ENCODE measurements at regions not wholly inside any gene's neighbourhood (a gene's known extent, or its start where the extent isn't known, plus 50 kb on each side); places are given as distances from the start of the nearest gene placed in this dataset.
"Not testable (repeated sequence)": the region's sequence is repeated elsewhere in the genome, so short reads cannot be mapped to it uniquely, and the experiment has no call there.

DNA sequence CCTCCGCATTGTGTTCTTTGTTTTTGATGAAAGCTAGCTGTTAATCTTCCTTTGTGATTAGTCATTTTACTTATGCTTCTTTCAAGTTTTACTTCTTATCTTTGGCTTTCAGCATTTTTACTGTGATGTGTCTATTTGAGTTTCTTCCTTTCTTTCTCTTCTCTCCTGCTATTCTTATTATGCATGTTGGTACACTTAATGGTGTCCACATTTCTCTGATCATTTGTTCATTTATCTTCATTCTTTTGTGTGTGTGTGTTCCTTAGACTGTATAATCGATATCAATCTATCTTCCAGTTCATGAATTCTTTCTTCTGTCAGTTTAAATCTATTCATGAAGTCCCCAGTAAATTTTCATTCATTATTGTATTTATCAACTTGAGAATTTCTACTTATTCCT lies 1650.3 kb downstream of the BRINP3 start:
- TF ChIP-seq, protein P1, sequence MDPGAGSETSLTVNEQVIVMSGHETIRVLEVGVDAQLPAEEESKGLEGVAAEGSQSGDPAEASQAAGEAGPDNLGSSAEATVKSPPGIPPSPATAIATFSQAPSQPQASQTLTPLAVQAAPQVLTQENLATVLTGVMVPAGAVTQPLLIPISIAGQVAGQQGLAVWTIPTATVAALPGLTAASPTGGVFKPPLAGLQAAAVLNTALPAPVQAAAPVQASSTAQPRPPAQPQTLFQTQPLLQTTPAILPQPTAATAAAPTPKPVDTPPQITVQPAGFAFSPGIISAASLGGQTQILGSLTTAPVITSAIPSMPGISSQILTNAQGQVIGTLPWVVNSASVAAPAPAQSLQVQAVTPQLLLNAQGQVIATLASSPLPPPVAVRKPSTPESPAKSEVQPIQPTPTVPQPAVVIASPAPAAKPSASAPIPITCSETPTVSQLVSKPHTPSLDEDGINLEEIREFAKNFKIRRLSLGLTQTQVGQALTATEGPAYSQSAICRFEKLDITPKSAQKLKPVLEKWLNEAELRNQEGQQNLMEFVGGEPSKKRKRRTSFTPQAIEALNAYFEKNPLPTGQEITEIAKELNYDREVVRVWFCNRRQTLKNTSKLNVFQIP (CRISPR knock-in tag; IDR thresholded peaks at IDR 0.05; ENCODE audit: borderline replicate concordance, low read depth), result no peak
- TF ChIP-seq, protein P2, sequence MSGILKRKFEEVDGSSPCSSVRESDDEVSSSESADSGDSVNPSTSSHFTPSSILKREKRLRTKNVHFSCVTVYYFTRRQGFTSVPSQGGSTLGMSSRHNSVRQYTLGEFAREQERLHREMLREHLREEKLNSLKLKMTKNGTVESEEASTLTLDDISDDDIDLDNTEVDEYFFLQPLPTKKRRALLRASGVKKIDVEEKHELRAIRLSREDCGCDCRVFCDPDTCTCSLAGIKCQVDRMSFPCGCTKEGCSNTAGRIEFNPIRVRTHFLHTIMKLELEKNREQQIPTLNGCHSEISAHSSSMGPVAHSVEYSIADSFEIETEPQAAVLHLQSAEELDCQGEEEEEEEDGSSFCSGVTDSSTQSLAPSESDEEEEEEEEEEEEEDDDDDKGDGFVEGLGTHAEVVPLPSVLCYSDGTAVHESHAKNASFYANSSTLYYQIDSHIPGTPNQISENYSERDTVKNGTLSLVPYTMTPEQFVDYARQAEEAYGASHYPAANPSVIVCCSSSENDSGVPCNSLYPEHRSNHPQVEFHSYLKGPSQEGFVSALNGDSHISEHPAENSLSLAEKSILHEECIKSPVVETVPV (CRISPR knock-in tag; IDR thresholded peaks at IDR 0.05), result no peak
- TF ChIP-seq, protein P3, sequence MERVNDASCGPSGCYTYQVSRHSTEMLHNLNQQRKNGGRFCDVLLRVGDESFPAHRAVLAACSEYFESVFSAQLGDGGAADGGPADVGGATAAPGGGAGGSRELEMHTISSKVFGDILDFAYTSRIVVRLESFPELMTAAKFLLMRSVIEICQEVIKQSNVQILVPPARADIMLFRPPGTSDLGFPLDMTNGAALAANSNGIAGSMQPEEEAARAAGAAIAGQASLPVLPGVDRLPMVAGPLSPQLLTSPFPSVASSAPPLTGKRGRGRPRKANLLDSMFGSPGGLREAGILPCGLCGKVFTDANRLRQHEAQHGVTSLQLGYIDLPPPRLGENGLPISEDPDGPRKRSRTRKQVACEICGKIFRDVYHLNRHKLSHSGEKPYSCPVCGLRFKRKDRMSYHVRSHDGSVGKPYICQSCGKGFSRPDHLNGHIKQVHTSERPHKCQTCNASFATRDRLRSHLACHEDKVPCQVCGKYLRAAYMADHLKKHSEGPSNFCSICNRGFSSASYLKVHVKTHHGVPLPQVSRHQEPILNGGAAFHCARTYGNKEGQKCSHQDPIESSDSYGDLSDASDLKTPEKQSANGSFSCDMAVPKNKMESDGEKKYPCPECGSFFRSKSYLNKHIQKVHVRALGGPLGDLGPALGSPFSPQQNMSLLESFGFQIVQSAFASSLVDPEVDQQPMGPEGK (CRISPR knock-in tag; IDR thresholded peaks at IDR 0.05; ENCODE audit: borderline replicate concordance), result no peak
- no peak for TF ChIP-seq BACH2 (CRISPR knock-in tag; IDR thresholded peaks at IDR 0.05; ENCODE audit: borderline replicate concordance)
- no peak for TF ChIP-seq PPARA (CRISPR knock-in tag; IDR thresholded peaks at IDR 0.05; ENCODE audit: borderline replicate concordance)
- no peak for TF ChIP-seq ZC3H10 (CRISPR knock-in tag; IDR thresholded peaks at IDR 0.05)
- no peak for TF ChIP-seq SNAI2 (CRISPR knock-in tag; IDR thresholded peaks at IDR 0.05)
- TF ChIP-seq ISL1 (CRISPR knock-in tag; IDR thresholded peaks at IDR 0.05), result no peak
- TF ChIP-seq OSR1 (CRISPR knock-in tag; IDR thresholded peaks at IDR 0.05), result no peak
- TF ChIP-seq ZFP30 (CRISPR knock-in tag; IDR thresholded peaks at IDR 0.05), result no peak
- no peak for TF ChIP-seq GLIS3 (CRISPR knock-in tag; IDR thresholded peaks at IDR 0.05)
- TF ChIP-seq TOX (CRISPR knock-in tag; IDR thresholded peaks at IDR 0.05; ENCODE audit: borderline replicate concordance), result no peak
- no peak for TF ChIP-seq TCF4 (CRISPR knock-in tag; IDR thresholded peaks at IDR 0.05; ENCODE audit: borderline replicate concordance)
- TF ChIP-seq, protein P4, sequence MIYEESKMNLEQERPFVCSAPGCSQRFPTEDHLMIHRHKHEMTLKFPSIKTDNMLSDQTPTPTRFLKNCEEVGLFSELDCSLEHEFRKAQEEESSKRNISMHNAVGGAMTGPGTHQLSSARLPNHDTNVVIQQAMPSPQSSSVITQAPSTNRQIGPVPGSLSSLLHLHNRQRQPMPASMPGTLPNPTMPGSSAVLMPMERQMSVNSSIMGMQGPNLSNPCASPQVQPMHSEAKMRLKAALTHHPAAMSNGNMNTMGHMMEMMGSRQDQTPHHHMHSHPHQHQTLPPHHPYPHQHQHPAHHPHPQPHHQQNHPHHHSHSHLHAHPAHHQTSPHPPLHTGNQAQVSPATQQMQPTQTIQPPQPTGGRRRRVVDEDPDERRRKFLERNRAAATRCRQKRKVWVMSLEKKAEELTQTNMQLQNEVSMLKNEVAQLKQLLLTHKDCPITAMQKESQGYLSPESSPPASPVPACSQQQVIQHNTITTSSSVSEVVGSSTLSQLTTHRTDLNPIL (CRISPR knock-in tag; IDR thresholded peaks at IDR 0.05; ENCODE audit: low read depth), result no peak
- TF ChIP-seq ZNF565 (CRISPR knock-in tag; conservative IDR thresholded peaks at IDR 0.05; ENCODE audit: low read depth), result no peak
- TF ChIP-seq ESRRG (CRISPR knock-in tag; IDR thresholded peaks at IDR 0.05), result no peak
- ATAC-seq, result no peak

- ATAC-seq, result not testable (repeated sequence)
Observed at GRCh38 chr1:188841111-188841696, 1636.5 kb downstream of the BRINP3 start.

- no peak for ATAC-seq
- no peak for TF ChIP-seq TOX (CRISPR knock-in tag; IDR thresholded peaks at IDR 0.05; ENCODE audit: borderline replicate concordance)
- TF ChIP-seq, protein P3 (CRISPR knock-in tag; IDR thresholded peaks at IDR 0.05; ENCODE audit: borderline replicate concordance), result no peak
- no peak for TF ChIP-seq TCF4 (CRISPR knock-in tag; IDR thresholded peaks at IDR 0.05; ENCODE audit: borderline replicate concordance)
- no peak for TF ChIP-seq ARNTL (CRISPR knock-in tag; IDR thresholded peaks at IDR 0.05; ENCODE audit: borderline replicate concordance, low read depth)
- no peak for TF ChIP-seq GLIS3 (CRISPR knock-in tag; IDR thresholded peaks at IDR 0.05)
Observed at GRCh38 chr1:188846468-188846867, 1631.2 kb downstream of the BRINP3 start.

GRCh38 chr1:188857526-188858087 lies 1620.1 kb downstream of the BRINP3 start:
- ATAC-seq, result no peak
- TF ChIP-seq ARNTL (CRISPR knock-in tag; IDR thresholded peaks at IDR 0.05; ENCODE audit: borderline replicate concordance, low read depth), result no peak

GRCh38 chr1:188867614-188868013 lies 1610.0 kb downstream of the BRINP3 start:
- TF ChIP-seq ZC3H10 (CRISPR knock-in tag; IDR thresholded peaks at IDR 0.05) (no peak), SNAI2 (CRISPR knock-in tag; IDR thresholded peaks at IDR 0.05) (no peak), ARNTL (CRISPR knock-in tag; IDR thresholded peaks at IDR 0.05; ENCODE audit: borderline replicate concordance, low read depth) (no peak), RARB (CRISPR knock-in tag; IDR thresholded peaks at IDR 0.05) (no peak), TOX (CRISPR knock-in tag; IDR thresholded peaks at IDR 0.05; ENCODE audit: borderline replicate concordance) (no peak), PPARA (CRISPR knock-in tag; IDR thresholded peaks at IDR 0.05; ENCODE audit: borderline replicate concordance) (no peak), OSR1 (CRISPR knock-in tag; IDR thresholded peaks at IDR 0.05) (no peak)
- TF ChIP-seq, protein P4 (CRISPR knock-in tag; IDR thresholded peaks at IDR 0.05; ENCODE audit: low read depth), result no peak
- TF ChIP-seq, protein P3 (CRISPR knock-in tag; IDR thresholded peaks at IDR 0.05; ENCODE audit: borderline replicate concordance), result no peak
- TF ChIP-seq, protein P2 (CRISPR knock-in tag; IDR thresholded peaks at IDR 0.05), result no peak
- ATAC-seq, result no peak

All from SK-N-SH treated with all-trans-retinoic acid at 6 μM for 48 hours (cell line).